ENCODE measurements at regions not wholly inside any gene's neighbourhood (a gene's known extent, or its start where the extent isn't known, plus 50 kb on each side); places are given as distances from the start of the nearest gene placed in this dataset.

DNA sequence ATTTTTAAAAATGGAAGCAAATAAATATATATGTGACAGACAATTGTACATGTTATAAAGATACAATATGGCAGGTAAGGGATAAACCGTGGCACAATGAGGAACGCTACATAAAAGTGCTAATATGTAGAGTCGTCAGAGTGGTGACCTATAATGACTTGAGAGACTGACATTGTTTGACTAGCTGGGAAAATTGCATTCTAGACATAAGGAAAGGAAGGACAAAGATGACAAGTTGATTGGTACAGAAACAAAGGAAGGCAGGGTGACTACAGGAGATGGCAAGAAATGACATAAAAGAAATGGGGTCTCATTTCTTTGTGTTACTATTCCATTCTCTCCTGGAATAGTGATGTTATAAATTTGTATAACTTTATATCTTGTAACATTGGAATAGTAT lies 420.4 kb downstream of the DSC3 start:
- Histone ChIP-seq H3K27me3 (no peaks in the 10 kb centered on the region), H3K27ac (no peak overlapping the region), H3K4me3 (no peak overlapping the region), H3K9me3 (no peaks in the 10 kb centered on the region), H3K4me1 (no peaks in the 10 kb centered on the region), H3K36me3 (no peaks in the 10 kb centered on the region)
- no peak for ATAC-seq
- 80 to 83% methylated on average over 3 of the region's 3 CpGs for WGBS, 2 donors (ENCODE audit: low coverage in 1 of 2)
- TF ChIP-seq POLR2AphosphoS5 (IDR thresholded peaks at IDR 0.05) (no peak), POLR2A (IDR thresholded peaks at IDR 0.05) (no peak), EP300 (IDR thresholded peaks at IDR 0.05) (no peak)
- TF ChIP-seq, protein P1, sequence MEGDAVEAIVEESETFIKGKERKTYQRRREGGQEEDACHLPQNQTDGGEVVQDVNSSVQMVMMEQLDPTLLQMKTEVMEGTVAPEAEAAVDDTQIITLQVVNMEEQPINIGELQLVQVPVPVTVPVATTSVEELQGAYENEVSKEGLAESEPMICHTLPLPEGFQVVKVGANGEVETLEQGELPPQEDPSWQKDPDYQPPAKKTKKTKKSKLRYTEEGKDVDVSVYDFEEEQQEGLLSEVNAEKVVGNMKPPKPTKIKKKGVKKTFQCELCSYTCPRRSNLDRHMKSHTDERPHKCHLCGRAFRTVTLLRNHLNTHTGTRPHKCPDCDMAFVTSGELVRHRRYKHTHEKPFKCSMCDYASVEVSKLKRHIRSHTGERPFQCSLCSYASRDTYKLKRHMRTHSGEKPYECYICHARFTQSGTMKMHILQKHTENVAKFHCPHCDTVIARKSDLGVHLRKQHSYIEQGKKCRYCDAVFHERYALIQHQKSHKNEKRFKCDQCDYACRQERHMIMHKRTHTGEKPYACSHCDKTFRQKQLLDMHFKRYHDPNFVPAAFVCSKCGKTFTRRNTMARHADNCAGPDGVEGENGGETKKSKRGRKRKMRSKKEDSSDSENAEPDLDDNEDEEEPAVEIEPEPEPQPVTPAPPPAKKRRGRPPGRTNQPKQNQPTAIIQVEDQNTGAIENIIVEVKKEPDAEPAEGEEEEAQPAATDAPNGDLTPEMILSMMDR (IDR thresholded peaks at IDR 0.05) = no peak

DNA sequence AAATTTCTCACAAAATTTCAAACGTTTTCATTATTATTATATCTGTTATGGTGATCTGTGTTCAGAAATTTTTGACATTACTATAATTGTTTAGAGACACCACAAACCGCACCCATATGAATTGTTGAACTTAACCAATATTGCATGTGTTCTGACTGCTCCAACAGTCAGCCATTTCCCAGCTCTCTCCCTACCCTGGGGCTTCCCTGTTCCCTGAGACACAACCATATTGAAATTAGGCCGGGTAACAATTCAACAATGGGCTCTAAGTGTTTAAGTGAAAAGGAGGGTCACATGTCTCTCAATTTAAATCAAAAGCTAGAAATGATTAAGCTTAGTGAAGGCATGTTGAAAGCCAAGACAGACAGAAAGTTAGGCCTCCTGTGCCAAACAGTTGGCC lies 424.0 kb downstream of the DSC3 start:
- no peak overlapping the region for H3K4me3 ChIP-seq
- no peaks in the 10 kb centered on the region for H3K36me3 ChIP-seq
- no peaks in the 10 kb centered on the region for H3K4me1 ChIP-seq
- no peak overlapping the region for H3K27ac ChIP-seq
- ATAC-seq = no peak
- no peaks in the 10 kb centered on the region for H3K9me3 ChIP-seq
- no peak for TF ChIP-seq POLR2AphosphoS5 (IDR thresholded peaks at IDR 0.05)
- TF ChIP-seq, protein P1 (IDR thresholded peaks at IDR 0.05) = no peak
- no peak for TF ChIP-seq EP300 (IDR thresholded peaks at IDR 0.05)
- TF ChIP-seq POLR2A (IDR thresholded peaks at IDR 0.05) = no peak
- 57 to 79% methylated on average over 3 of the region's 3 CpGs for WGBS, 2 donors (ENCODE audit: low coverage in 1 of 2)
- H3K27me3 ChIP-seq = no peaks in the 10 kb centered on the region

DNA sequence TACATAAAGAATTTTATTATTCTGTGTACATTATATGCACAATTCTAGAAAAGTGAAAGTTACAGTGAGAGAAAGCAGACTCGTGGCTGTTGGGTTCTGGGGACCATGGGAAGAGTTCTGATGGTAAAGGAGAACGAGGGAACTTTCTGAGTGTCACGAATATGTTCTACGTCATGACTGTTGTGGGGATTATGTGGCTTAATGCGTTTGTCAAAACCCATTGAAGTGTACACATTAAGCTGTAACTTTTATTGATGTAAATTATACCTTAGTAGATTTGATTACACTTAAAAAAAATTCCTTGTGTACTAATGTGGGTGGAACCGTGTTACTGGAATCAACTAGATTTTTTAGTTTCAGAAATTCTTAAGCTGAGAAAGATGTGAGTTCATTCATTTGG lies 426.1 kb downstream of the DSC3 start:
- no peak for TF ChIP-seq POLR2AphosphoS5 (IDR thresholded peaks at IDR 0.05)
- Histone ChIP-seq H3K27ac (no peak overlapping the region), H3K9me3 (no peaks in the 10 kb centered on the region), H3K36me3 (no peaks in the 10 kb centered on the region), H3K4me3 (no peak overlapping the region), H3K4me1 (no peaks in the 10 kb centered on the region), H3K27me3 (no peaks in the 10 kb centered on the region)
- WGBS, 2 donors (ENCODE audit: low coverage in 1 of 2) = 79 to 93% methylated on average over 6 of the region's 6 CpGs
- no peak for ATAC-seq

- Histone ChIP-seq H3K9me3 (no peaks in the 10 kb centered on the region), H3K36me3 (no peaks in the 10 kb centered on the region), H3K4me3 (no peak overlapping the region), H3K27me3 (no peaks in the 10 kb centered on the region), H3K4me1 (no peaks in the 10 kb centered on the region), H3K27ac (no peak overlapping the region)
- TF ChIP-seq, protein P1 (IDR thresholded peaks at IDR 0.05) = no peak
- TF ChIP-seq EP300 (IDR thresholded peaks at IDR 0.05) = no peak
- TF ChIP-seq POLR2AphosphoS5 (IDR thresholded peaks at IDR 0.05) = no peak
- TF ChIP-seq POLR2A (IDR thresholded peaks at IDR 0.05) = no peak
- 67 to 69% methylated on average over 1 to 2 of the region's 2 CpGs for WGBS, 2 donors (ENCODE audit: low coverage in 1 of 2)
- ATAC-seq = no peak
Measured at GRCh38 chr18:30613467-30613801, 429.1 kb downstream of the DSC3 start.

GRCh38 chr18:30601541-30601940 lies 441.0 kb downstream of the DSC3 start:
- ATAC-seq = no peak
- Histone ChIP-seq H3K9me3 (no peaks in the 10 kb centered on the region), H3K27me3 (no peaks in the 10 kb centered on the region), H3K36me3 (no peaks in the 10 kb centered on the region), H3K4me1 (no peaks in the 10 kb centered on the region), H3K27ac (no peak overlapping the region), H3K4me3 (no peak overlapping the region)
- TF ChIP-seq EP300 (IDR thresholded peaks at IDR 0.05) (no peak), POLR2AphosphoS5 (IDR thresholded peaks at IDR 0.05) (no peak), POLR2A (IDR thresholded peaks at IDR 0.05) (no peak)
- TF ChIP-seq, protein P1 (IDR thresholded peaks at IDR 0.05) = no peak
- WGBS, 2 donors (ENCODE audit: low coverage in 1 of 2) = 15 to 63% methylated on average over 1 of the region's 1 CpG

DNA sequence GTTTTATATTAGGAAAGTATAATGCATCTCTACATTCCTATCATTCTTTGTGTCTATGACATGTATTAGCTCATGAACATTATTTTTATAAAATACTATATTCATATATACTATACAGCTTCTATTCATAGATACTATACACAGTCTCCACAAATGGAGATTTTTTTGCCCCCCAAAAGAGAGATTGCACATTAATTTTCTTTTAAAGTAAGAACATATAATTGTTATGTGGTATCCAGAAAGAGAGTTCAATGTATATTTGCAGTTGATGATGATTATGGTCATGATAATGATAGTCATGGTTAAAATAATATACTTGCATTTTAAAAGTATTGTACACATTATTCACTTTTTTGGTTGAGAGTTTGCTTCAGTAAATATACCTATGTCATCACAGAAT lies 445.3 kb downstream of the DSC3 start:
- TF ChIP-seq, protein P1 (IDR thresholded peaks at IDR 0.05) = no peak
- TF ChIP-seq POLR2AphosphoS5 (IDR thresholded peaks at IDR 0.05) (no peak), EP300 (IDR thresholded peaks at IDR 0.05) (no peak)
- H3K27me3 ChIP-seq = no peaks in the 10 kb centered on the region
- H3K9me3 ChIP-seq = no peaks in the 10 kb centered on the region
- H3K4me1 ChIP-seq = no peaks in the 10 kb centered on the region
- H3K4me3 ChIP-seq = no peak overlapping the region
- ATAC-seq = no peak
- H3K27ac ChIP-seq = no peak overlapping the region
- H3K36me3 ChIP-seq = no peaks in the 10 kb centered on the region
